Mesodermal cell (in vitro differentiated cells): ENCODE measurements at regions not wholly inside any gene's neighbourhood (a gene's known extent, or its start where the extent isn't known, plus 50 kb on each side); places are given as distances from the start of the nearest gene placed in this dataset.

Experiments used
- H3K27ac ChIP-seq: 2 replicates; pipeline ENCODE4 v1.7.0; 2013; ENCODE audit warnings: mild to moderate bottlenecking, low read depth, low read length, moderate library complexity; ENCODE audit not compliant: severe bottlenecking
- H3K36me3 ChIP-seq: 2 replicates; pipeline ENCODE4 v1.7.1; 2013; ENCODE audit warnings: mild to moderate bottlenecking, low read length, moderate library complexity; ENCODE audit not compliant: control insufficient read depth, insufficient read depth
- H3K4me1 ChIP-seq: one replicate; pipeline ENCODE4 v1.7.1; 2013; ENCODE audit warnings: mild to moderate bottlenecking, low read length; ENCODE audit not compliant: insufficient read depth, control insufficient read depth, poor library complexity, severe bottlenecking
- H3K4me3 ChIP-seq: 2 replicates; pipeline ENCODE4 v1.7.0; 2013; ENCODE audit warnings: low read length, control low read depth, mild to moderate bottlenecking; ENCODE audit not compliant: insufficient read depth, poor library complexity, severe bottlenecking; ENCODE audit errors: extremely low read depth
- H3K9me3 ChIP-seq: 2 replicates; pipeline ENCODE4 v1.7.1; 2013; ENCODE audit warnings: mild to moderate bottlenecking, low read length, moderate library complexity; ENCODE audit not compliant: control insufficient read depth
- WGBS, 2 experiments: methylation state at CpG; one replicate each; pipeline ENCODE4 v1.1.5; 2013; ENCODE audit warnings: missing lambda C conversion rate in 2 of 2; ENCODE audit not compliant: insufficient coverage in 2 of 2; 5-methylcytosine and 5-hydroxymethylcytosine counted together

DNA sequence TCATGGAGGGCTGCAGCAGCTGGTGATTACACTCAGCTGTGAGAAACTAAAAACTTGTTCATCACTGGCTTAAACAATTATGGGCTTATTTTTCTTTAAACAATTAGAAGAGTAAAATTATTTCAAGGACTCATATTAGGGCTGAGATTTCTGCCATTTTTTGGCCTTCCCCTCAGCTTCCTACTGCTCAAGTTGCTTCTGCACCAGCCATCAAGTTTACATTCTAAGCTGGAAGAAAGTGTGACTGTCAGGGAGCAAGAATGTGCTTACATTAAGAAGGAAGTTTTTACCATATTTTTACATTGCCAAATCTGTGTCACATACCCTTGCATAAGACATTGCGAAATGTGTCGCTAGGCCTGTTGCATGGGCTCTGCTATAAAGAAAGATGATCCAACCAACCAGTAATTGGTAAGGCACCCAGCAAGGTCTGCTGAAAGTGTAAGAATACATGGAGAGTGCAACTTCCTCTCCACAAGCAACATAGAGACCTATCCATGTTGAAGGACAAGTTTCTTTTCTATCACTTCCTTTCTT lies 260.3 kb upstream of the CDH10 start:
- H3K36me3 ChIP-seq: no peaks in the 10 kb centered on the region
- no peaks in the 10 kb centered on the region for H3K4me1 ChIP-seq
- WGBS, 2 experiments: 83% methylated on average over 1 of the region's 2 CpGs
- H3K4me3 ChIP-seq: no peak overlapping the region
- H3K9me3 ChIP-seq: no peaks in the 10 kb centered on the region
- no peak overlapping the region for H3K27ac ChIP-seq

DNA sequence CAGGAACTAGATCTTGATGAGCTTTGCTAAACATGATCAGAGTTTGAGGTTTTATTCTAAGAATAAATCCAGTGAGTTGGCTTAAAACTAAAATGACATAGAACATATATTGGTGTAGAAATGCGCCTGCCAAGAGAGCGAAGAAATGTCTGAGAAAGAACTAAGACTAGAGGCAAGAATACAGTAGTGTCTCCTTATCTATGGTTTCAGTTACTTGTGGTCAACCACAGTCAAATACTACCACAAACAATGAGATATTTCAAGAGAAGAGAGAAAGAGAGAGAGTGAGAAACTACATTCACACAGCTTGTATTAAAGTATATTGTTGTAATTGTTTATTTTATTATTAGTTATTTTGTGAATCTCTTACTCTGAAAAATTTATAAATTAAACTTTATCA lies 254.4 kb upstream of the CDH10 start:
- no peak overlapping the region for H3K27ac ChIP-seq
- H3K4me3 ChIP-seq: no peak overlapping the region
- no peaks in the 10 kb centered on the region for H3K36me3 ChIP-seq
- no peaks in the 10 kb centered on the region for H3K4me1 ChIP-seq
- no CpG with 5 or more reads among the region's 2 CpGs for WGBS, 2 experiments
- H3K9me3 ChIP-seq: no peaks in the 10 kb centered on the region

- H3K9me3 ChIP-seq: no peaks in the 10 kb centered on the region
- 90% methylated on average over 3 of the region's 4 CpGs; no CpG with 5 or more reads in 1 of the 2 experiments for WGBS, 2 experiments
- no peaks in the 10 kb centered on the region for H3K4me1 ChIP-seq
- H3K4me3 ChIP-seq: no peak overlapping the region
- no peak overlapping the region for H3K27ac ChIP-seq
- H3K36me3 ChIP-seq: no peaks in the 10 kb centered on the region
Observed at GRCh38 chr5:24864244-24864643, 219.5 kb upstream of the CDH10 start.

- Histone ChIP-seq H3K9me3 (no peaks in the 10 kb centered on the region), H3K4me1 (no peaks in the 10 kb centered on the region), H3K4me3 (no peak overlapping the region), H3K36me3 (no peaks in the 10 kb centered on the region), H3K27ac (no peak overlapping the region)
- no CpG with 5 or more reads among the region's 3 CpGs for WGBS, 2 experiments
Observed at GRCh38 chr5:24862117-24862516, 217.3 kb upstream of the CDH10 start.

- 83% methylated on average over 2 of the region's 4 CpGs; no CpG with 5 or more reads in 1 of the 2 experiments for WGBS, 2 experiments
- no peaks in the 10 kb centered on the region for H3K9me3 ChIP-seq
- no peaks in the 10 kb centered on the region for H3K36me3 ChIP-seq
- H3K27ac ChIP-seq: no peak overlapping the region
- H3K4me1 ChIP-seq: peaks cover 8% of the 10 kb centered on the region
- H3K4me3 ChIP-seq: no peak overlapping the region
Observed at GRCh38 chr5:24855485-24855884, 210.7 kb upstream of the CDH10 start.

DNA sequence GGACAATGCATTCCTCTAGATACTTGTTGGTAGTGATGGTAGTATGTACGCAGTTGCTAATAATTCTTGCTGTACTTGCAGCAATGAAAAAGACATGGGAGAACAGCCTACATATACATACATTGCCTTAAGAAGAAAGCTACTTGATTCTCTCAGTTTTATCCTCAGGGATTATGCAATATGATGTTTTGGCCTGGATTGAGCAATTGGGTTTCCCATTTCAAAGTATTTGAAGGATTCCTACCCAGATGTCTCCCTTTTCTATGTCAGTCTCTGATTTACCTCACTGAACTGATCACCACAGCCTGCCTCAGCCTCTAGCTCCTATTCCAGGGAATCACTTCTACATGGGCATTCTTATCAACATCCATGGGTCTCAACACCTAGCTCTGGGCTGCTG lies 210.1 kb upstream of the CDH10 start:
- Histone ChIP-seq H3K4me3 (no peak overlapping the region), H3K36me3 (no peaks in the 10 kb centered on the region), H3K9me3 (no peaks in the 10 kb centered on the region), H3K27ac (no peak overlapping the region), H3K4me1 (peaks cover 8% of the 10 kb centered on the region)
- no CpG with 5 or more reads among the region's 1 CpG for WGBS, 2 experiments

- H3K9me3 ChIP-seq: no peaks in the 10 kb centered on the region
- peaks cover 8% of the 10 kb centered on the region for H3K4me1 ChIP-seq
- H3K4me3 ChIP-seq: no peak overlapping the region
- H3K36me3 ChIP-seq: no peaks in the 10 kb centered on the region
- no peak overlapping the region for H3K27ac ChIP-seq
Observed at GRCh38 chr5:24854350-24854749, 209.6 kb upstream of the CDH10 start.

DNA sequence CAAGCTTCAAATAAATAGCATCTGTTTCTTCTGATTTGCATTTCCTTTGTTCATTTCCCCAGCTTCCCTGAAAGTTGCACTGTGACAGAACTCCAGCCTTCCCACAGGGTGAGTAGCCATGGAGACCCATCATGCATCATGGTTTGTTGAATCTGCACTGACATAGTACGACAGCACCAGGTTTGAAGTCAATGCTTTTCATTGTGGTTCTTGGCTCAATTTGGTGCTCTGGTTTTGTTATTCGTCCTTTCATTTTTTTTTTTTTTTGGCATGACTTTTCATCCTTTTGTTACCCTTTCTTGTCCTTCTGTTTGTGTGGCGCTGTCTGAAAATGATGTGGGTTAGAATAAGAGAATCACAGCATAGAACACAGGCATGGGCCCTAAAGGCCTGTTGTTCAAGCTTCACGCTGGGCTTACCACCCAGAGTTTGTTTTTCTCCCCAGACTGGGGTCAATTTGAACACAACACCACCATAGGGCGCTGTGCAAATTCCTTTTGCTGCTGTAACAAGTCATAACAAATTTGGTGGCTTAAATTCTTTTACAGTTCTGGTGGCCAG lies 206.2 kb upstream of the CDH10 start:
- Histone ChIP-seq H3K4me3 (no peak overlapping the region), H3K9me3 (no peaks in the 10 kb centered on the region), H3K4me1 (peaks cover 8% of the 10 kb centered on the region), H3K27ac (no peak overlapping the region), H3K36me3 (no peaks in the 10 kb centered on the region)
- 83 to 90% methylated on average over 1 to 4 of the region's 5 CpGs for WGBS, 2 experiments

DNA sequence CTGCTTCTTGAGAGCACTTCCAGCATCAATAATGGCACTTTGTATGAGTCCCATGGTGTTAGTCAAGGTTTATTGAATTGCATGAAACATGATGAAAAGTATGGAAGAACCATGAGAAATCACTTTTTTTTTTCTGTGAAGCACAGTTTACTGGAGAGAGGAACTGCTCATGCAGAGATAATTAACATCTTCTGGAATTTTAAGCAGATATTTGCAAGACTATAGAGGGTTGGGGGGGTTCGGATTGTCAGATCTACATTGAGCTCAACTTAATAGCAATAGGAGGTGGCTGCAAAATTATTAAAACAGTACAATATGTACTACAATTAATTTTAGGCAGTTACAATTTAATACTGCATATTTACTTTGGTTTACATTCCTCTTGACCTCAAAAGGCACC lies 204.4 kb upstream of the CDH10 start:
- Histone ChIP-seq H3K36me3 (no peaks in the 10 kb centered on the region), H3K4me1 (no peaks in the 10 kb centered on the region), H3K27ac (no peak overlapping the region), H3K4me3 (no peak overlapping the region), H3K9me3 (no peaks in the 10 kb centered on the region)
- WGBS, 2 experiments: no CpG with 5 or more reads among the region's 1 CpG

DNA sequence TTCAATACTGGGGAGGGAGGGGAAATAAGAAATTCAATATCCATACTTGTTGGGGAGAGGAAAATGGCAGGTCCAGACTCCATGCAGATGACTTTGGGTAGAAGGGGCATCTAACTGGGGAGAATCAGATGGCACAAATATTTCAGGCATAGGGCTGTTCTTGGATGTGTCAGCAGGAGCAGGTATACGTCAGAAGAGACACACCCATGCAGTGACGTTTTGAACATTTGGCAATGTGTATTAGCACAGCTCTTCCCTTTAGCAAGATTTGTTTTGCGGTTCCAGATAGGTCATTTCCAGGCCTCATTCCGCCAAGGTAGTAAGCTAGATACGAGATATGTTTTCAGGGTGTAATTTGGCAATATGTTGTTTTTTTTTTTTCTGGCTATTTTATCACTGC lies 187.2 kb upstream of the CDH10 start:
- no peak overlapping the region for H3K4me3 ChIP-seq
- WGBS, 2 experiments: 92 to 98% methylated on average over 3 of the region's 5 CpGs
- H3K36me3 ChIP-seq: no peaks in the 10 kb centered on the region
- no peaks in the 10 kb centered on the region for H3K9me3 ChIP-seq
- no peaks in the 10 kb centered on the region for H3K4me1 ChIP-seq
- no peak overlapping the region for H3K27ac ChIP-seq

- Histone ChIP-seq H3K4me1 (no peaks in the 10 kb centered on the region), H3K36me3 (no peaks in the 10 kb centered on the region), H3K9me3 (no peaks in the 10 kb centered on the region), H3K27ac (no peak overlapping the region), H3K4me3 (no peak overlapping the region)
- WGBS, 2 experiments: 92 to 100% methylated on average over 1 of the region's 1 CpG
Observed at GRCh38 chr5:24823625-24824024, 178.8 kb upstream of the CDH10 start.
